K562 (cell line): ENCODE measurements at regions not wholly inside any gene's neighbourhood (a gene's known extent, or its start where the extent isn't known, plus 50 kb on each side); places are given as distances from the start of the nearest gene placed in this dataset.

Experiments
- ATF3 ChIP-seq, 2 experiments: fragments of 450-650 bp in 1 of 2; sonication (generic) in 1 of 2; formaldehyde crosslinking in 1 of 2; IDR thresholded peaks in 1 of 2; conservative IDR thresholded peaks in 1 of 2; 2 replicates each; pipeline versions ENCODE4 v1.6.1 to v1.8.1; 2016 to 2023; ENCODE audit warnings: mild to moderate bottlenecking in 2 of 2, moderate library complexity in 2 of 2, inconsistent platforms in 1 of 2, missing genetic modification reagents in 1 of 2
- CTCF ChIP-seq, 3 experiments: IDR thresholded peaks in 2 of 3; conservative IDR thresholded peaks in 1 of 3; 2 replicates each; pipeline ENCODE4 v1.5.1; 2011 to 2012; ENCODE audit warnings: low read length in 3 of 3, mild to moderate bottlenecking in 3 of 3, control low read depth in 2 of 3, improper control_type of control experiment in 1 of 3, inconsistent platforms in 1 of 3, low read depth in 1 of 3, mixed read lengths in 1 of 3, moderate library complexity in 1 of 3; ENCODE audit not compliant: insufficient read depth in 2 of 3
- CTCFL ChIP-seq: IDR thresholded peaks from 2 replicates; pipeline ENCODE4 v1.6.1; 2011; ENCODE audit warnings: borderline replicate concordance, low read depth, mild to moderate bottlenecking, moderate library complexity, low read length; ENCODE audit not compliant: insufficient read depth, poor library complexity, severe bottlenecking
- MCM2 ChIP-seq: fragments of 450-650 bp; IDR thresholded peaks from 2 replicates; pipeline ENCODE4 v1.6.1; 2017; ENCODE audit warnings: low read depth, mild to moderate bottlenecking
- MNT ChIP-seq, 2 experiments: fragments of 450-650 bp; conservative IDR thresholded peaks; 2 replicates each; pipeline ENCODE4 v1.6.1; 2017; ENCODE audit warnings: mild to moderate bottlenecking in 2 of 2, moderate library complexity in 2 of 2
- RBFOX2 ChIP-seq: fragments of 200-400 bp; formaldehyde crosslinking; IDR thresholded peaks from 2 replicates; pipeline ENCODE4 v1.6.1; 2017; ENCODE audit warnings: low read depth, mild to moderate bottlenecking, low read length, moderate library complexity
- SIN3A ChIP-seq, 2 experiments: fragments of 150-350 bp in 1 of 2; IDR thresholded peaks; 2 replicates each; pipeline ENCODE4 v1.6.1; 2011 to 2016; ENCODE audit warnings: borderline replicate concordance in 2 of 2, low read depth in 2 of 2, low read length in 2 of 2, mild to moderate bottlenecking in 2 of 2, moderate library complexity in 2 of 2; ENCODE audit not compliant: control insufficient read depth in 1 of 2

GRCh38 chr12:59500335-59500734 is 95.5 kb upstream of the SLC16A7 start:
- TF ChIP-seq MNT (conservative IDR thresholded peaks at IDR 0.05) (no peak), MCM2 (no peak), RBFOX2 (no peak), CTCF (IDR thresholded peaks at IDR 0.05 in 2 of 3, conservative IDR thresholded peaks at IDR 0.05 in 1 of 3; ENCODE audit: insufficient read depth in 2 of 3, low read depth in 1 of 3, low read length in 3 of 3) (no peak), CTCFL (no peak), SIN3A (IDR thresholded peaks at IDR 0.05; ENCODE audit: borderline replicate concordance in 2 of 2, control insufficient read depth in 1 of 2, low read depth in 2 of 2, low read length in 2 of 2) (no peak), ATF3 (IDR thresholded peaks at IDR 0.05) (no peak), ATF3 (CRISPR knock-in tag; conservative IDR thresholded peaks at IDR 0.05) (no peak)
